ENCODE measurements at regions not wholly inside any gene's neighbourhood (a gene's known extent, or its start where the extent isn't known, plus 50 kb on each side); places are given as distances from the start of the nearest gene placed in this dataset.
"Not testable (repeated sequence)": the region's sequence is repeated elsewhere in the genome, so short reads cannot be mapped to it uniquely, and the experiment has no call there.

GRCh38 chr6:145143379-145143778 is 591.9 kb downstream of the EPM2A start:
- DNase-seq: no peak

GRCh38 chr6:145147559-145147958 is 587.8 kb downstream of the EPM2A start:
- DNase-seq: no peak

- DNase-seq: no peak
These were observed 587.2 kb downstream of the EPM2A start for GRCh38 chr6:145147981-145148749.

- no peak for DNase-seq
These were observed 586.5 kb downstream of the EPM2A start for GRCh38 chr6:145148776-145149175.

- no peak for DNase-seq
These were observed 583.7 kb downstream of the EPM2A start for GRCh38 chr6:145151624-145152023.

- DNase-seq: no peak
These were observed 581.8 kb downstream of the EPM2A start for GRCh38 chr6:145153495-145153894.

GRCh38 chr6:145155411-145155810 is 579.9 kb downstream of the EPM2A start:
- no peak for DNase-seq

- DNase-seq: no peak
These were observed 579.2 kb downstream of the EPM2A start for GRCh38 chr6:145155873-145156782.

GRCh38 chr6:145158636-145159035 is 576.7 kb downstream of the EPM2A start:
- DNase-seq: not testable (repeated sequence)

- no peak for DNase-seq
These were observed 575.4 kb downstream of the EPM2A start for GRCh38 chr6:145159921-145160320.

- no peak for DNase-seq
These were observed 573.8 kb downstream of the EPM2A start for GRCh38 chr6:145161501-145161900.

GRCh38 chr6:145169726-145170224 is 565.5 kb downstream of the EPM2A start:
- no peak for DNase-seq

- no peak for DNase-seq
These were observed 559.9 kb downstream of the EPM2A start for GRCh38 chr6:145175470-145175869.

- no peak for DNase-seq
These were observed 556.9 kb downstream of the EPM2A start for GRCh38 chr6:145178391-145178790.

- no peak for DNase-seq
These were observed 547.7 kb downstream of the EPM2A start for GRCh38 chr6:145187491-145188206.

GRCh38 chr6:145189836-145190235 is 545.5 kb downstream of the EPM2A start:
- DNase-seq: no peak

- DNase-seq: no peak
These were observed 540.9 kb downstream of the EPM2A start for GRCh38 chr6:145194389-145194788.

GRCh38 chr6:145199961-145200360 is 535.4 kb downstream of the EPM2A start:
- no peak for DNase-seq

GRCh38 chr6:145204301-145204700 is 531.0 kb downstream of the EPM2A start:
- DNase-seq: no peak

GRCh38 chr6:145206247-145206907 is 528.9 kb downstream of the EPM2A start:
- no peak for DNase-seq

GRCh38 chr6:145208474-145208873 is 526.8 kb downstream of the EPM2A start:
- no peak for DNase-seq

GRCh38 chr6:145209272-145209671 is 526.0 kb downstream of the EPM2A start:
- DNase-seq: no peak

- DNase-seq: no peak
These were observed 522.5 kb downstream of the EPM2A start for GRCh38 chr6:145212813-145213212.

Data from NCI-H2171 treated with DMSO at 0.1 percent for 48 hours (cell line).